ENCODE measurements at regions not wholly inside any gene's neighbourhood (a gene's known extent, or its start where the extent isn't known, plus 50 kb on each side); places are given as distances from the start of the nearest gene placed in this dataset.

DNA sequence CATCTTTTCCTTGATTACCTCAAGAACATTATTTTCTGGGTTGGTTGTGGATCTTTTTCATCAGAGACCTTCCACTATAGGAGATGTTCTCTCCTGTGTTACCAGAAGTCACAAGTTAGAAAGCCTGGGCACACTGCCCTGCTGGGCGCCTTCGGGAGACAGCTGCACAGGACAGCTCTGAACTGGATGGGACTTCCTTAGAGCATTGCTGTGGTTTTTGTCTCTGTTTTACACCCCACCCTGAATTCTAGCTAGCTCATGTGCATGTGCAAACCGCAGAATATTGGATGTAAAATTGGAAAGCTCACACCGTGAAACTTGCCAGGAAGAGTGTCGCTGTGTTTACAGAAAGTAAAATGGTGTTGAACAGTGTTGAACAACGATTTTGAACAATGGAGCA, 54.4 kb upstream of the SEC61G start:
- POLR2A ChIA-PET = interaction anchor here (0.6 kb wide), 1 partner anchor 326 kb away, joined by 6 read pairs; no protein-coding TSS in a partner anchor
- Histone ChIP-seq H3K27me3 (ENCODE audit: control insufficient read depth, insufficient read depth, low read length) (no peaks in the 10 kb centered on the region), H3K27ac (ENCODE audit: low read length) (no peak overlapping the region), H3K4me1 (ENCODE audit: control insufficient read depth, insufficient read depth, low read length) (no peaks in the 10 kb centered on the region), H3K9me3 (ENCODE audit: control insufficient read depth, insufficient read depth, low read depth, low read length) (no peaks in the 10 kb centered on the region), H3K4me3 (ENCODE audit: low read depth in 2 of 2, low read length in 2 of 2) (no peak overlapping the region), H3K36me3 (ENCODE audit: control insufficient read depth, insufficient read depth, low read length) (no peaks in the 10 kb centered on the region)
- ATAC-seq (no peak), DNase-seq (ENCODE audit: low read depth, low spot score) (no peak)
- TF ChIP-seq, protein P1, sequence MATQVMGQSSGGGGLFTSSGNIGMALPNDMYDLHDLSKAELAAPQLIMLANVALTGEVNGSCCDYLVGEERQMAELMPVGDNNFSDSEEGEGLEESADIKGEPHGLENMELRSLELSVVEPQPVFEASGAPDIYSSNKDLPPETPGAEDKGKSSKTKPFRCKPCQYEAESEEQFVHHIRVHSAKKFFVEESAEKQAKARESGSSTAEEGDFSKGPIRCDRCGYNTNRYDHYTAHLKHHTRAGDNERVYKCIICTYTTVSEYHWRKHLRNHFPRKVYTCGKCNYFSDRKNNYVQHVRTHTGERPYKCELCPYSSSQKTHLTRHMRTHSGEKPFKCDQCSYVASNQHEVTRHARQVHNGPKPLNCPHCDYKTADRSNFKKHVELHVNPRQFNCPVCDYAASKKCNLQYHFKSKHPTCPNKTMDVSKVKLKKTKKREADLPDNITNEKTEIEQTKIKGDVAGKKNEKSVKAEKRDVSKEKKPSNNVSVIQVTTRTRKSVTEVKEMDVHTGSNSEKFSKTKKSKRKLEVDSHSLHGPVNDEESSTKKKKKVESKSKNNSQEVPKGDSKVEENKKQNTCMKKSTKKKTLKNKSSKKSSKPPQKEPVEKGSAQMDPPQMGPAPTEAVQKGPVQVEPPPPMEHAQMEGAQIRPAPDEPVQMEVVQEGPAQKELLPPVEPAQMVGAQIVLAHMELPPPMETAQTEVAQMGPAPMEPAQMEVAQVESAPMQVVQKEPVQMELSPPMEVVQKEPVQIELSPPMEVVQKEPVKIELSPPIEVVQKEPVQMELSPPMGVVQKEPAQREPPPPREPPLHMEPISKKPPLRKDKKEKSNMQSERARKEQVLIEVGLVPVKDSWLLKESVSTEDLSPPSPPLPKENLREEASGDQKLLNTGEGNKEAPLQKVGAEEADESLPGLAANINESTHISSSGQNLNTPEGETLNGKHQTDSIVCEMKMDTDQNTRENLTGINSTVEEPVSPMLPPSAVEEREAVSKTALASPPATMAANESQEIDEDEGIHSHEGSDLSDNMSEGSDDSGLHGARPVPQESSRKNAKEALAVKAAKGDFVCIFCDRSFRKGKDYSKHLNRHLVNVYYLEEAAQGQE (IDR thresholded peaks at IDR 0.05; ENCODE audit: insufficient read depth in 1 of 2, low read depth in 2 of 2, low read length in 1 of 2) = no peak
- TF ChIP-seq SIN3A (IDR thresholded peaks at IDR 0.05; ENCODE audit: borderline replicate concordance, insufficient read depth, low read depth, low read length) = no peak
- TF ChIP-seq CTCF (IDR thresholded peaks at IDR 0.05) = no peak
- no peak for TF ChIP-seq POLR2AphosphoS5 (IDR thresholded peaks at IDR 0.05; ENCODE audit: low read depth, low read length)
- TF ChIP-seq TCF7L2 (IDR thresholded peaks at IDR 0.05; ENCODE audit: low read depth, low read length) = no peak
- BruUV-seq (replicated peaks) = no TSS peak
- intact Hi-C loops (cut with micrococcal nuclease; ENCODE audit: unreplicated experiment) = no loop called here
- in situ Hi-C loops (cut with HindIII; ENCODE audit: low pct_unique_long_range_greater_than_20kb, low sequenced_read_pairs) = no loop called here
- CTCF ChIA-PET = no interaction called here

- no peak for DNase-seq (ENCODE audit: low read depth, low spot score)
- Histone ChIP-seq H3K27ac (ENCODE audit: low read length) (no peak overlapping the region), H3K36me3 (ENCODE audit: control insufficient read depth, insufficient read depth, low read length) (no peaks in the 10 kb centered on the region), H3K27me3 (ENCODE audit: control insufficient read depth, insufficient read depth, low read length) (no peaks in the 10 kb centered on the region), H3K4me1 (ENCODE audit: control insufficient read depth, insufficient read depth, low read length) (no peaks in the 10 kb centered on the region), H3K4me3 (ENCODE audit: low read depth in 2 of 2, low read length in 2 of 2) (no peak overlapping the region), H3K9me3 (ENCODE audit: control insufficient read depth, insufficient read depth, low read depth, low read length) (no peaks in the 10 kb centered on the region)
- no peak for ATAC-seq
- BruUV-seq (replicated peaks) = no TSS peak
- in situ Hi-C loops (cut with HindIII; ENCODE audit: low pct_unique_long_range_greater_than_20kb, low sequenced_read_pairs) (no loop called here), intact Hi-C loops (cut with micrococcal nuclease; ENCODE audit: unreplicated experiment) (no loop called here)
- ChIA-PET CTCF (no interaction called here), POLR2A (no interaction called here)
- TF ChIP-seq SIN3A (IDR thresholded peaks at IDR 0.05; ENCODE audit: borderline replicate concordance, insufficient read depth, low read depth, low read length) (no peak), CTCF (IDR thresholded peaks at IDR 0.05) (no peak), TCF7L2 (IDR thresholded peaks at IDR 0.05; ENCODE audit: low read depth, low read length) (no peak), POLR2AphosphoS5 (IDR thresholded peaks at IDR 0.05; ENCODE audit: low read depth, low read length) (no peak)
- TF ChIP-seq, protein P1 (IDR thresholded peaks at IDR 0.05; ENCODE audit: insufficient read depth in 1 of 2, low read depth in 2 of 2, low read length in 1 of 2) = no peak
These were observed 55.4 kb upstream of the SEC61G start for GRCh38 chr7:54814401-54814800.

All from Panc1 (cell line).